ENCODE measurements at regions not wholly inside any gene's neighbourhood (a gene's known extent, or its start where the extent isn't known, plus 50 kb on each side); places are given as distances from the start of the nearest gene placed in this dataset.
"Not testable (repeated sequence)": the region's sequence is repeated elsewhere in the genome, so short reads cannot be mapped to it uniquely, and the experiment has no call there.

DNA sequence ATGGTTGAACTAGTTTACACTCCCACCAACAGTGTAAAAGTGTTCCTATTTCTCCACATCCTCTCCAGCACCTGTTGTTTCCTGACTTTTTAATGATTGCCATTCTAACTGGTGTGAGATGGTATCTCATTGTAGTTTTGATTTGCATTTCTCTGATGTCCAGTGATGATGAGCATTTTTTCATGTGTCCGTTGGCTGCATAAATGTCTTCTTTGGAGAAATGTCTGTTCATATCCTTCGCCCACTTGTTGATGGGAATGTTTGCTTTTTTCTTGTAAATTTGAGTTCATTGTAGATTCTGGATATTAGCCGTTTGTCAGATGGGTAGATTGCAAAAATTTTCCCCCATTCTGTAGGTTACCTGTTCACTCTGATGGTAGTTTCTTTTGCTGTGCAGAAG lies 155.0 kb upstream of the CNKSR2 start:
- not testable (repeated sequence) for TF ChIP-seq CTCF (IDR thresholded peaks at IDR 0.05 in 8 of 11, conservative IDR thresholded peaks at IDR 0.05 in 3 of 11); POLR2AphosphoS5 (IDR thresholded peaks at IDR 0.05); POLR2A (IDR thresholded peaks at IDR 0.05)
